Endothelial cell (in vitro differentiated cells): ENCODE measurements at regions not wholly inside any gene's neighbourhood (a gene's known extent, or its start where the extent isn't known, plus 50 kb on each side); places are given as distances from the start of the nearest gene placed in this dataset.

Experiments used
- DNase-seq: peaks from one replicate; pipeline ENCODE4 v3.0.0; 2021; ENCODE audit warnings: low spot score
- H3K27ac Mint-ChIP-seq: one replicate; pipeline ENCODE4 v1.8.0; 2021; ENCODE audit warnings: mixed read lengths, inconsistent platforms; ENCODE audit not compliant: unreplicated experiment
- H3K27me3 Mint-ChIP-seq: one replicate; pipeline ENCODE4 v1.8.0; 2021; ENCODE audit warnings: mild to moderate bottlenecking, moderate library complexity, mixed read lengths, inconsistent platforms; ENCODE audit not compliant: unreplicated experiment
- H3K36me3 Mint-ChIP-seq: one replicate; pipeline ENCODE4 v1.8.0; 2021; ENCODE audit warnings: mild to moderate bottlenecking, low read depth, mixed read lengths, inconsistent platforms; ENCODE audit not compliant: unreplicated experiment
- H3K4me1 Mint-ChIP-seq: one replicate; pipeline ENCODE4 v1.8.0; 2021; ENCODE audit warnings: mild to moderate bottlenecking, mixed read lengths, inconsistent platforms; ENCODE audit not compliant: unreplicated experiment
- H3K4me3 Mint-ChIP-seq: one replicate; pipeline ENCODE4 v1.8.0; 2021; ENCODE audit warnings: mild to moderate bottlenecking, mixed read lengths, inconsistent platforms; ENCODE audit not compliant: unreplicated experiment
- H3K9me3 Mint-ChIP-seq: one replicate; pipeline ENCODE4 v1.8.0; 2021; ENCODE audit warnings: mixed read lengths, inconsistent platforms; ENCODE audit not compliant: unreplicated experiment
- CTCF ChIP-seq: fragments of 200-600 bp; sonication (generic); IDR thresholded peaks from one replicate; pipeline ENCODE4 v1.5.0; 2021; ENCODE audit warnings: antibody characterized with exemption; ENCODE audit not compliant: unreplicated experiment

- H3K27ac Mint-ChIP-seq, result no peak overlapping the region
- no peaks in the 10 kb centered on the region for H3K4me1 Mint-ChIP-seq
- no peak for TF ChIP-seq CTCF
- H3K36me3 Mint-ChIP-seq, result peaks cover 4% of the 10 kb centered on the region
- H3K4me3 Mint-ChIP-seq, result no peak overlapping the region
- DNase-seq, result no peak
- H3K27me3 Mint-ChIP-seq, result peaks cover 6% of the 10 kb centered on the region
- H3K9me3 Mint-ChIP-seq, result peaks cover 10% of the 10 kb centered on the region
Observed at GRCh38 chr4:189784651-189785050, 156.0 kb upstream of the FRG1 start.

GRCh38 chr4:189785257-189785656 is 155.4 kb upstream of the FRG1 start:
- no peak for TF ChIP-seq CTCF
- DNase-seq, result no peak
- Mint-ChIP-seq H3K36me3 (peaks cover 4% of the 10 kb centered on the region), H3K9me3 (peaks cover 10% of the 10 kb centered on the region), H3K4me3 (no peak overlapping the region), H3K27ac (no peak overlapping the region), H3K27me3 (peaks cover 6% of the 10 kb centered on the region), H3K4me1 (no peaks in the 10 kb centered on the region)

DNA sequence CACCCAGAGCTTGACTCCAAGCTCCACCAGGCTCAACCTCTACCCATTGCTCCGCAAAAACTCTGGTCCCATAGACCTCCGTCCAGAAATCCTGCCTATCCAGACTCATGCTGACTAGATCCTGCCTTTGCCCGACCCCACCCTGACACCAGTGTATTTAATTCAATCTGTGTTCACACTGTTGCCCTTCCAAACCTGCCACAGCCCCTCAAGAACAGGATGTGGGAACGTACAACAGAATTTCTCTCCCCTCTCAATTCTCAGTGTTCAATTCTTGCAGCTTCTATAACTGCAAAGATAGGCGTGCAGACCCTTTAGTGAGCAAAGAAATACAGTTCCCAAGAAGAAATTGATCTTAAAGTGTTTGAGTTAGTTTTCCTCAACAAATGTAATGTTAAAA is 154.2 kb upstream of the FRG1 start:
- no peak for TF ChIP-seq CTCF
- DNase-seq, result no peak
- Mint-ChIP-seq H3K27ac (no peak overlapping the region), H3K36me3 (peaks cover 4% of the 10 kb centered on the region), H3K4me1 (no peaks in the 10 kb centered on the region), H3K9me3 (peaks cover 6% of the 10 kb centered on the region), H3K4me3 (no peak overlapping the region), H3K27me3 (peaks cover 6% of the 10 kb centered on the region)

- peaks cover 6% of the 10 kb centered on the region for H3K27me3 Mint-ChIP-seq
- DNase-seq, result no peak
- no peaks in the 10 kb centered on the region for H3K4me1 Mint-ChIP-seq
- H3K9me3 Mint-ChIP-seq, result peaks cover 6% of the 10 kb centered on the region
- peaks cover 4% of the 10 kb centered on the region for H3K36me3 Mint-ChIP-seq
- no peak overlapping the region for H3K27ac Mint-ChIP-seq
- H3K4me3 Mint-ChIP-seq, result no peak overlapping the region
- no peak for TF ChIP-seq CTCF
Observed at GRCh38 chr4:189787216-189788031, 153.2 kb upstream of the FRG1 start.

- Mint-ChIP-seq H3K4me3 (no peak overlapping the region), H3K27me3 (peaks cover 3% of the 10 kb centered on the region), H3K27ac (no peak overlapping the region), H3K36me3 (no peaks in the 10 kb centered on the region), H3K4me1 (no peaks in the 10 kb centered on the region), H3K9me3 (peaks cover 4% of the 10 kb centered on the region)
- TF ChIP-seq CTCF, result peak; percentile 90
- peak; percentile 79 for DNase-seq
Observed at GRCh38 chr4:189792924-189793618, 147.6 kb upstream of the FRG1 start.
